ENCODE measurements at regions not wholly inside any gene's neighbourhood (a gene's known extent, or its start where the extent isn't known, plus 50 kb on each side); places are given as distances from the start of the nearest gene placed in this dataset.
"Not testable (repeated sequence)": the region's sequence is repeated elsewhere in the genome, so short reads cannot be mapped to it uniquely, and the experiment has no call there.

- no peak for DNase-seq
These were observed 140.6 kb upstream of the CXADR start for GRCh38 chr21:17372200-17372599.

GRCh38 chr21:17386498-17386897 lies 126.3 kb upstream of the CXADR start:
- DNase-seq = no peak

- peak; percentile 8 to 28 for DNase-seq
These were observed 125.7 kb upstream of the CXADR start for GRCh38 chr21:17387030-17387617.

GRCh38 chr21:17388226-17388625 lies 124.6 kb upstream of the CXADR start:
- no peak for DNase-seq

- no peak for DNase-seq
These were observed 123.5 kb upstream of the CXADR start for GRCh38 chr21:17389311-17389710.

- DNase-seq = no peak
These were observed 122.3 kb upstream of the CXADR start for GRCh38 chr21:17390569-17390968.

GRCh38 chr21:17391811-17392340 lies 121.0 kb upstream of the CXADR start:
- no peak for DNase-seq

GRCh38 chr21:17393413-17393812 lies 119.4 kb upstream of the CXADR start:
- DNase-seq = no peak

GRCh38 chr21:17396948-17397347 lies 115.9 kb upstream of the CXADR start:
- no peak for DNase-seq

GRCh38 chr21:17397703-17398102 lies 115.1 kb upstream of the CXADR start:
- no peak for DNase-seq

- not testable (repeated sequence) for DNase-seq
These were observed 113.9 kb upstream of the CXADR start for GRCh38 chr21:17398954-17399353.

- DNase-seq = no peak
These were observed 109.9 kb upstream of the CXADR start for GRCh38 chr21:17402937-17403336.

GRCh38 chr21:17406202-17406601 lies 106.6 kb upstream of the CXADR start:
- DNase-seq = no peak

GRCh38 chr21:17414766-17415165 lies 98.1 kb upstream of the CXADR start:
- no peak for DNase-seq

GRCh38 chr21:17416139-17416538 lies 96.7 kb upstream of the CXADR start:
- DNase-seq = no peak

- DNase-seq = no peak
These were observed 89.9 kb upstream of the CXADR start for GRCh38 chr21:17422931-17423330.

- no peak for DNase-seq
These were observed 85.7 kb upstream of the CXADR start for GRCh38 chr21:17427157-17427556.

- DNase-seq = no peak
These were observed 84.9 kb upstream of the CXADR start for GRCh38 chr21:17427831-17428483.

- no peak for DNase-seq
These were observed 84.4 kb upstream of the CXADR start for GRCh38 chr21:17428484-17428869.

- no peak for DNase-seq
These were observed 83.9 kb upstream of the CXADR start for GRCh38 chr21:17428980-17429379.

- DNase-seq = no peak
These were observed 82.9 kb upstream of the CXADR start for GRCh38 chr21:17429936-17430335.

- DNase-seq = no peak
These were observed 80.1 kb upstream of the CXADR start for GRCh38 chr21:17432732-17433057.

- no peak for DNase-seq
These were observed 79.1 kb upstream of the CXADR start for GRCh38 chr21:17433730-17434129.

- DNase-seq = no peak
These were observed 77.0 kb upstream of the CXADR start for GRCh38 chr21:17435565-17436543.

All from activated CD4-positive, alpha-beta T cell treated with anti-CD3 and anti-CD28 coated beads, Interleukin-2, amount 50 U/mL, for 4 hours (primary cell).